Tibial artery (tissue), 4 donors: ENCODE measurements at regions not wholly inside any gene's neighbourhood (a gene's known extent, or its start where the extent isn't known, plus 50 kb on each side); places are given as distances from the start of the nearest gene placed in this dataset.

Experiments
- DNase-seq, 2 donors: peaks; one replicate each; pipeline ENCODE4 v3.0.0-alpha.2; 2019
- H3K27ac ChIP-seq, 2 donors: fragments of 200-600 bp; sonication (generic) in 1 of 2; 1 replicate in 1 of 2; 2 replicates in 1 of 2; pipeline ENCODE4 v1.5.1; 2018 to 2019; ENCODE audit warnings: mild to moderate bottlenecking in 1 of 2
- H3K27me3 ChIP-seq, 2 donors: fragments of 200-600 bp; sonication (generic) in 1 of 2; one replicate each; pipeline versions ENCODE4 v1.5.1 to v1.6.0; 2016 to 2019
- H3K36me3 ChIP-seq, 3 donors: fragments of 200-600 bp; sonication (generic) in 2 of 3; one replicate each; pipeline ENCODE4 v1.5.1; 2016 to 2019; ENCODE audit warnings: mild to moderate bottlenecking in 2 of 3
- H3K4me1 ChIP-seq, 4 donors: fragments of 200-600 bp; sonication (generic) in 2 of 4; 1 replicate in 3 of 4; 2 replicates in 1 of 4; pipeline ENCODE4 v1.5.1; 2016 to 2019
- H3K4me3 ChIP-seq, 2 donors: fragments of 200-600 bp; sonication (generic) in 1 of 2; 1 replicate in 1 of 2; 2 replicates in 1 of 2; pipeline ENCODE4 v1.5.1; 2018 to 2019; ENCODE audit warnings: mild to moderate bottlenecking in 2 of 2
- H3K9me3 ChIP-seq, 3 donors: fragments of 200-600 bp; sonication (generic) in 1 of 3; one replicate each; pipeline ENCODE4 v1.5.1; 2016 to 2019
- CTCF ChIP-seq, 2 experiments: fragments of 200-600 bp in 1 of 2; fragments of 450-650 bp in 1 of 2; IDR thresholded peaks; one replicate each; pipeline ENCODE4 v1.5.1; 2017 to 2019; ENCODE audit warnings: antibody characterized with exemption in 2 of 2, mild to moderate bottlenecking in 1 of 2, moderate library complexity in 1 of 2
- intact Hi-C: fragments of 100-400 bp; cut with DNase I; formaldehyde crosslinking; loops from one replicate; pipeline ENCODE4 v1.15.0; 2023; ENCODE audit warnings: low total_unique reads

GRCh38 chr9:89928521-89929275 is 323.9 kb downstream of the GADD45G start:
- H3K27me3 ChIP-seq, result no peaks in the 10 kb centered on the region
- no peak for TF ChIP-seq CTCF (IDR thresholded peaks at IDR 0.05)
- H3K9me3 ChIP-seq, result no peaks in the 10 kb centered on the region
- no peak overlapping the region for H3K27ac ChIP-seq
- intact Hi-C loops, result no loop called here
- DNase-seq, result no peak
- no peaks in the 10 kb centered on the region for H3K36me3 ChIP-seq
- no peak overlapping the region for H3K4me3 ChIP-seq
- peaks cover 0 to 48% (median 16%) of the 10 kb centered on the region in 4 donors for H3K4me1 ChIP-seq

GRCh38 chr9:89929315-89929672 is 324.5 kb downstream of the GADD45G start:
- Histone ChIP-seq H3K4me3 (no peak overlapping the region), H3K27ac (no peak overlapping the region), H3K9me3 (no peaks in the 10 kb centered on the region), H3K27me3 (no peaks in the 10 kb centered on the region), H3K4me1 (peaks cover 0 to 54% (median 21%) of the 10 kb centered on the region in 4 donors), H3K36me3 (no peaks in the 10 kb centered on the region)
- DNase-seq, result no peak
- no peak for TF ChIP-seq CTCF (IDR thresholded peaks at IDR 0.05)
- intact Hi-C loops, result no loop called here

DNA sequence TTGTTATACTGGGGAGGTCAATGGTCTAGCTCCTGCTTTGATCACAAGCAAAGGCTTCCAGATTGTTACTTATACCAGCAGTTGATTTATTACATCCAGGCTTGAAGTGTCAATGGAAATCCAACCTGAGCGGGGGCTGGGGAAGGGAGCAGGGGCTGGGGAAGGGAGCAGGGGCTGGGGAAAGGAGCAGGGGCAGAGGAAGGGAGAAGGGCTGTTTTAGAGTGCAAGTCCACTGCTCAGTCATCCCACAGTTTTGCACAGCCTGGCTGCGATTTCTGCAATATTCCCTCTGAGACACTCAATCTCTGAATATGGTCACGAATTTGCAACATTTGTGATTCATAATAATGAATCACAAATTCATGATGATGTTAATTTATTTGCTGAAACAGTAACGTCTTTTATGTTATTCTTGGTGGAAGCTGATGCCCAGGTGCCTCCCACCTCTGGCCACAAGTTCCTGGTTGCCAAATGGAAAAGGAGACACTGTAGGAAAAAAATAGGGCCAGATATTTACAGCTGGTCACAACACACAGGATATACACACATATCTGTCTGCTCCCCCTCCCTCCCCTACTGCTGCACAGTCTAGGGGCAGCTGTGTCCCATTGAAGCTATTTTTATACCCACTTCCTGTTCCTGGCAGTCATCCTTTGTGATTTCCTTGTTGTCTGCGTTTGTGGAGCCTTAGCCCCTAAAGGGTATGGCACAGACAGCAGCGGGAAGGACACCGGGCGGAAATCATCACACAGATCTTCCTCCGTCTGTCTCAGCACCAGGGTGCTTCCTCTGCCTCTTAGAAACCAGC is 325.1 kb downstream of the GADD45G start:
- no peak for TF ChIP-seq CTCF (IDR thresholded peaks at IDR 0.05)
- peak in 1 of 2 donors; percentile 37 for DNase-seq
- Histone ChIP-seq H3K9me3 (no peaks in the 10 kb centered on the region), H3K27ac (no peak overlapping the region), H3K4me1 (peaks cover 0 to 60% (median 23%) of the 10 kb centered on the region in 4 donors), H3K27me3 (no peaks in the 10 kb centered on the region), H3K36me3 (no peaks in the 10 kb centered on the region), H3K4me3 (no peak overlapping the region)
- intact Hi-C loops, result no loop called here

DNA sequence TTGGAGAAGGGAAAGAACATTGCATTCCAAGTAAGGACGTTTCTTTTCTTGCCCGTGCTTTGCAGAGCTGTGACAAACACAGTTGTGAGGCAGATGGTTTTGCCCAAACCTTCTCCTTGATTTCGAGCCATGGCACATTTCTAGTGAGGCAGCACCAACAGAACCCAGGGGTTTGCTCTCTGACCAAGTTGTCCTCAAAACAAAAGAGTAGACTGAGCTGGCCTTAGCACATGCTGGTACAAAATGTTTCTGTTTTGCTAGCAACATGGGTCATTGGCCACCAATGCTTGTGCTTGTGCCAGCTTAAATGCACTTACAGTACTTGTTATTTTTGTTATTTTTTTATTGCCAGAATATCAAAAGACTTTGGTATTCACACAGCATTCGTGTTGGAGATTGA is 328.8 kb downstream of the GADD45G start:
- Histone ChIP-seq H3K27me3 (no peaks in the 10 kb centered on the region), H3K36me3 (no peaks in the 10 kb centered on the region), H3K27ac (peak overlapping the region; percentile 72 to 73), H3K4me3 (no peak overlapping the region), H3K4me1 (peaks cover 0 to 60% (median 13%) of the 10 kb centered on the region in 4 donors), H3K9me3 (no peaks in the 10 kb centered on the region)
- no peak for TF ChIP-seq CTCF (IDR thresholded peaks at IDR 0.05)
- intact Hi-C loops, result no loop called here
- DNase-seq, result peak; percentile 70 to 81

DNA sequence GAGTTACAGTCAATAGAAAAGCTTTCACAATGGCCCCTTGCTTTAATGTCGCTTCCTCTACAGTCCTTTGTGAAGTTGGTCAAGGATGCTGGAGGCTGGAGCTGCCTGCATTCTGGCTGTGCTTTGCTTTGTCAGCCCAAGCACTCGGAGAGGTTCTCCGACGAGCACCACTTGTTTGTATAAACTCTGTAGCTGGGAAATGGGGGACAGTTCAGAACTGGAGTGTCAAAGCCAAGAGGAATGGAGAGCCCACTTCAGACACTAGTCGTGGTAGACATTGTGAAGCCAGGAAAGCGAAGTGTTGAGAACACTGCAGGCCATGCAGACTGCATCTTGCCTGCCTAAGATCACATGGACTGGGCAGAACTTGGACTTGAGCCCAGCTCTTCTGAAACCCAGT is 330.3 kb downstream of the GADD45G start:
- no peak overlapping the region for H3K4me3 ChIP-seq
- TF ChIP-seq CTCF (IDR thresholded peaks at IDR 0.05), result no peak
- H3K4me1 ChIP-seq, result peaks cover 0 to 54% (median 13%) of the 10 kb centered on the region in 4 donors
- DNase-seq, result no peak
- intact Hi-C loops, result no loop called here
- H3K36me3 ChIP-seq, result no peaks in the 10 kb centered on the region
- peak overlapping the region in 1 of 2 donors; percentile 27 for H3K27ac ChIP-seq
- no peaks in the 10 kb centered on the region for H3K27me3 ChIP-seq
- H3K9me3 ChIP-seq, result no peaks in the 10 kb centered on the region
